ENCODE measurements at regions not wholly inside any gene's neighbourhood (a gene's known extent, or its start where the extent isn't known, plus 50 kb on each side); places are given as distances from the start of the nearest gene placed in this dataset.
A peak's percentile ranks its signal among the peaks of the same experiment; 100 is the strongest.

DNA sequence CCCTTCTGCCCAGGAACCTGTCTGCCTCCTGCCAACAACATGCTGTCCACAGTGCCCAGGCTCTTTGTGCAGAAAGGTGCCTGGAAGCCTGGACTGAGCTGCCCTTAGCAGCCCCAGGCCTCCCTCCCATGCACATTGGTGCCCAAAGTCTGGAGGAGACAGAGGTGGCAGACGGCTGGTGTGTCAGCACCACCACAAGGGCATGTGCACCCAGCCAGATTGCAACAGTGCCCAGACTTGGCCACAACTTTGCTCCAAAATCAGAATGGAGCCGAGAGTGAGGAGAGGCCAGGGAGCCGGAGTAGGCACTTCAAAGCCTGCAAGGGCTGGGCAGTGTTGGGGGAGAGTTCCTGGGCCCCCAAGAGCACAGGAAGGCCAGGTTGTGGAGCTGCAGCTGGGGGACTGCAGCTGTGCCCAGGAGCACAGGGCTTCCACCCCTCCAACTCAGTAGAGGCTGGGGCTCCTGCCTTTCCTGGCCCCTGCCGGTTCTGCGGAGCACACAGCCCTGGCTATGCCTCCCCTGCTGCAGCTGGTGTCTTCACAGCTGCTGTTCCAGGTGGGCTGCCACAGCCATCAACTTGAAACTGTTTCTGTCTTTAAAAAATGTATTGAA lies 1255.8 kb downstream of the SLITRK5 start:
- Mint-ChIP-seq H3K9me3 (ENCODE audit: unreplicated experiment) (no peaks in the 10 kb centered on the region), H3K36me3 (ENCODE audit: unreplicated experiment) (no peaks in the 10 kb centered on the region), H3K27me3 (ENCODE audit: unreplicated experiment) (peaks cover 2% of the 10 kb centered on the region), H3K4me3 (ENCODE audit: unreplicated experiment) (no peak overlapping the region), H3K4me1 (ENCODE audit: low read depth, unreplicated experiment) (peaks cover 6% of the 10 kb centered on the region), H3K27ac (ENCODE audit: unreplicated experiment) (no peak overlapping the region)
- TF ChIP-seq, protein P1, sequence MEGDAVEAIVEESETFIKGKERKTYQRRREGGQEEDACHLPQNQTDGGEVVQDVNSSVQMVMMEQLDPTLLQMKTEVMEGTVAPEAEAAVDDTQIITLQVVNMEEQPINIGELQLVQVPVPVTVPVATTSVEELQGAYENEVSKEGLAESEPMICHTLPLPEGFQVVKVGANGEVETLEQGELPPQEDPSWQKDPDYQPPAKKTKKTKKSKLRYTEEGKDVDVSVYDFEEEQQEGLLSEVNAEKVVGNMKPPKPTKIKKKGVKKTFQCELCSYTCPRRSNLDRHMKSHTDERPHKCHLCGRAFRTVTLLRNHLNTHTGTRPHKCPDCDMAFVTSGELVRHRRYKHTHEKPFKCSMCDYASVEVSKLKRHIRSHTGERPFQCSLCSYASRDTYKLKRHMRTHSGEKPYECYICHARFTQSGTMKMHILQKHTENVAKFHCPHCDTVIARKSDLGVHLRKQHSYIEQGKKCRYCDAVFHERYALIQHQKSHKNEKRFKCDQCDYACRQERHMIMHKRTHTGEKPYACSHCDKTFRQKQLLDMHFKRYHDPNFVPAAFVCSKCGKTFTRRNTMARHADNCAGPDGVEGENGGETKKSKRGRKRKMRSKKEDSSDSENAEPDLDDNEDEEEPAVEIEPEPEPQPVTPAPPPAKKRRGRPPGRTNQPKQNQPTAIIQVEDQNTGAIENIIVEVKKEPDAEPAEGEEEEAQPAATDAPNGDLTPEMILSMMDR (IDR thresholded peaks at IDR 0.05; ENCODE audit: partially characterized antibody, unreplicated experiment): no peak
- DNase-seq: no peak

DNA sequence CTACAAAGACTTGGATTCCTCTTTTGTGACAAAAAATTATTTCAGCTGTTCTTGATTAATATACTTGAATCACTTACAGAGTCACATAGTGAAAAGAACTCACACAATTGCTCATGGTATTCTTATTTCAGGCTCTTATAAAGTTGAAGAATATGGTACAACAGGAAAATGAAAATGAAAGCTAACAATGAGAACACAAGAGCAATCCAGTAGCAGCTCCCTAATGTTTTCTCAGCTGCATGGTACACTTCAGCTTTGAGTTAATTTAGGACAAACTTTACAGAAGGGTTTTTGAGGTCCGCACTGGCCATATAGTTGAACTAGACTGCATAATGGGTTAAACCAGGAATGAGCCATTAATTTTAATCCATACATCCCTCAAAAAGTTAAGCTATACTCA lies 1261.8 kb downstream of the SLITRK5 start:
- H3K9me3 Mint-ChIP-seq (ENCODE audit: unreplicated experiment): no peaks in the 10 kb centered on the region
- no peak overlapping the region for H3K4me3 Mint-ChIP-seq (ENCODE audit: unreplicated experiment)
- no peaks in the 10 kb centered on the region for H3K36me3 Mint-ChIP-seq (ENCODE audit: unreplicated experiment)
- DNase-seq: no peak
- H3K4me1 Mint-ChIP-seq (ENCODE audit: low read depth, unreplicated experiment): peaks cover 14% of the 10 kb centered on the region
- H3K27ac Mint-ChIP-seq (ENCODE audit: unreplicated experiment): no peak overlapping the region
- TF ChIP-seq, protein P1 (IDR thresholded peaks at IDR 0.05; ENCODE audit: partially characterized antibody, unreplicated experiment): no peak
- H3K27me3 Mint-ChIP-seq (ENCODE audit: unreplicated experiment): no peaks in the 10 kb centered on the region

DNA sequence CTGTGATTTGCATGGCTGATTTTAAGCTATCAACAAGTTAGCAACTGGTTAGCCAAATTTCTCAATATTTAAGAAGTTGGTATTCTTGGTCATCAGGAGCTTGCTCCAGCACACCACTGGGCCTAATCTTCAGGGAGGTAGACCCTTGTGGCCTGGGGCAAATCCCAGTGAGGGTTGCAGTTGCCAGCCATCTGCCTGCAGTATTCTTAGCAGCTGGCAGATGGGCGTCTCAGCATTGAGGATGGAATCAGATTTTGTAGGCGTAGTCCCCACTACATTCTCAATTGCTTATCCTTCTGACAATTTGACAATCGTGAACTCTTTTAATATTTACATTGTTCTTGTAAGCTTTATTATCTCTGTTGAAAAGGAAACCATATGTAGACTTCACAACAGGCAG lies 1266.2 kb downstream of the SLITRK5 start:
- TF ChIP-seq, protein P1 (IDR thresholded peaks at IDR 0.05; ENCODE audit: partially characterized antibody, unreplicated experiment): no peak
- Mint-ChIP-seq H3K27me3 (ENCODE audit: unreplicated experiment) (no peaks in the 10 kb centered on the region), H3K4me1 (ENCODE audit: low read depth, unreplicated experiment) (peaks cover 14% of the 10 kb centered on the region), H3K27ac (ENCODE audit: unreplicated experiment) (peak overlapping the region; percentile 91), H3K36me3 (ENCODE audit: unreplicated experiment) (no peaks in the 10 kb centered on the region), H3K9me3 (ENCODE audit: unreplicated experiment) (peaks cover 4% of the 10 kb centered on the region), H3K4me3 (ENCODE audit: unreplicated experiment) (peak overlapping the region; percentile 26)
- peak; percentile 41 for DNase-seq

DNA sequence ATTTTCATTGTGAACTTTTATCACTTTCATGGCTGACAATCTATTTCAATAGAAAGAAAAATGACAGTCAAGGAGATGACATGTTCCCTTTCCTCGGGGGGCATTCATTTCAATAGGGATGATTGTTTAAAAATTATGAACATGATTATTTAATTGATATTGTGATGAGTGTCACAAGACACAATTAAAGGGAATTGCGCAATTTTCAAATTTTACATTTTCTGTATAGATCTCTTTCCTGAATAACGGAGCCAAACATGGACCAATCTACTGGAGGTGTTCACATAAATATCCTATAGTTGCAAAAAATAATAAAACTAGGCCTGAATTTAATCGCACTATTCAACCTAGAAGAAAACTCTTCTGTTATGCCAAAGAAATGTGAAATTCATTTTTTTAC lies 1274.6 kb downstream of the SLITRK5 start:
- TF ChIP-seq, protein P1 (IDR thresholded peaks at IDR 0.05; ENCODE audit: partially characterized antibody, unreplicated experiment): no peak
- H3K9me3 Mint-ChIP-seq (ENCODE audit: unreplicated experiment): no peaks in the 10 kb centered on the region
- no peak for DNase-seq
- H3K36me3 Mint-ChIP-seq (ENCODE audit: unreplicated experiment): no peaks in the 10 kb centered on the region
- H3K4me1 Mint-ChIP-seq (ENCODE audit: low read depth, unreplicated experiment): no peaks in the 10 kb centered on the region
- no peak overlapping the region for H3K27ac Mint-ChIP-seq (ENCODE audit: unreplicated experiment)
- H3K4me3 Mint-ChIP-seq (ENCODE audit: unreplicated experiment): no peak overlapping the region
- H3K27me3 Mint-ChIP-seq (ENCODE audit: unreplicated experiment): no peaks in the 10 kb centered on the region

DNA sequence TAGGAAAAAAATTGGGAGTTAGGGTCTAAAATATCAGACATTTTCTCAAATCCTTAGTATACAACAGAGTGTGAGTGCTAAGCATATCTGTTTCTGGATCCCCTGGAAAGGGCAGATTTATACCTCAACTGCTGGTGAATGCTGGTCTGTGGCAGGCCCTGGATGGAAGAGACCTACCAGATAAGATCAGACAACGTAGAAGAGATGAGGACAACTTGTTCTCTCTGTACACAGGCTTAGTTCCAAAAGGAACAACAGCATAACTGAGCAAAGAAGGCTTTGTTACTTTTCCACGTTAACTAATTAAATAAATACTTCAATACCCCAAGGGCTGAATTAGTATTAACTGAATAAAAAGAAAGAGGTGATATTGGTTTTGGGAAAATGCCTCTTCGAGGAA lies 1277.3 kb downstream of the SLITRK5 start:
- Mint-ChIP-seq H3K36me3 (ENCODE audit: unreplicated experiment) (no peaks in the 10 kb centered on the region), H3K4me1 (ENCODE audit: low read depth, unreplicated experiment) (no peaks in the 10 kb centered on the region), H3K9me3 (ENCODE audit: unreplicated experiment) (no peaks in the 10 kb centered on the region), H3K4me3 (ENCODE audit: unreplicated experiment) (no peak overlapping the region), H3K27ac (ENCODE audit: unreplicated experiment) (no peak overlapping the region), H3K27me3 (ENCODE audit: unreplicated experiment) (no peaks in the 10 kb centered on the region)
- DNase-seq: no peak
- TF ChIP-seq, protein P1 (IDR thresholded peaks at IDR 0.05; ENCODE audit: partially characterized antibody, unreplicated experiment): no peak
